DMS114 treated with DMSO at 0.1 percent for 48 hours (cell line): ENCODE measurements at regions not wholly inside any gene's neighbourhood (a gene's known extent, or its start where the extent isn't known, plus 50 kb on each side); places are given as distances from the start of the nearest gene placed in this dataset.

Experiments used
- DNase-seq: peaks from one replicate; lab custom pipeline; 2025; ENCODE audit not compliant: unreplicated experiment; lab: John Stamatoyannopoulos, UW

DNA sequence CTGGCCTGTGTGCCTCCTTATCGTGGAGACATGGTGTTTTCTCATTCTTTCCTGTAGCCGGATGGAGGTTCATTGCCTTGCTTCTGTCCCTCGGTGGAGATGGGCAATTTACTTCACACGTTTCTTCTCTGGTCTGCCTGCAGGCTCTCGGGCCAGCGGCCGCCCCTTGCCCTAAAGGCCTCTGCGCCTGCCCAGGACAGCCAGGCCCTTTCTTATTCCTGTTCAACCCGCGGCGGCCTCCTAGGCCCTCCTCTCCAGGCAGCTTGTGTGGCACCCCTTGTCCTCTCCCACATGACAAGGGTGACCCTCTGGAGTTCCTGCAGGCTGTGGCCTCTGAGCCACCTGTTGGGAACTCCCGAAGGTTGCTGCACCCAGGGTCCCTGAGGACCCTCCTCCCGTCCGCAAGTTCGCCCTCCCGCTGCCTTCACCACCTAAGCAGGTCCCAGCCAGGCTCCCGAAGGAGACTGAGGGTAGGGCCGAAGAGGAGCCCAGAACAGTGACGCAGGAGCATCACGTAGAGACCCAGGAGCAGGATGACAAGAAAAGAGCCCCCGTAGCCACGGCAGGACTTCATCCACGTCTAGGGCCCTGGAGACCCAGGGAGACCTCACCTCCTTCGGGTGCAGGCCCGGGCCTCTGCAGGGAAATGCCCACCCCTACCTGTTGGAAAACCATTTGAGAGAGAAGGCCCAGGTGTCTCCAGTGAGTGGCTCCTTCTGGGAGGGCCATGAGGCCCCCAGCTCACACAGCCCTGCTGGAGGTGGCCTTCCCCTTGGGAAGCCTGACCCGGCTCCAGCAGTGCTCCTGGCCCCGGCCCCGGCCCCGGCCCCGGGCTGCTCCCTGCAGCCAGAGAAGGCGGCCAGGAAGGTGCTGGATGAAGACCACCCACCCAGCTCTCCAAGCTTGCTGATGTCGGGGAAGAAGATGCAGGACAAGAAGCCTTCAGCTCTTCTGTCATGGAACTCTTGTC is 291.4 kb downstream of the TLE4 start:
- no peak for DNase-seq

DNA sequence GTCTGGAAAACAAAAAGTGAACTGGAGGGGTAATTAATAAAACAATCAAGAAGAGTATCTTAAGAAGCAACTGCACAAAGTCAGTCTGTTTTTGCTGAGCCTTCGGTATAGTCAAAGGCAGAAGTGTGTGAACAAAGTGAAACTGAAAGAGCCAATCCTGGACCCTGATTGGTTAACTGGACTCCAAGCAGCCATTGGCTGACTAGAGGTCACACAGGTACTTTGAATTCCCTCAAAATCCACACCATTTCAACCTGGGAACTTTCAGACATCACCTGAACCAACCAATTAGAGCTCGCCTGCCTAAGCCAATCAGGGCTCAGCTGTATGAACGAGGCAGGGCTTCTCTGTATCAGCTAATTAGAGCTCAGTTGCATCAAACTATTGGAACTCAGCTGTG is 286.7 kb downstream of the TLE4 start:
- no peak for DNase-seq

DNA sequence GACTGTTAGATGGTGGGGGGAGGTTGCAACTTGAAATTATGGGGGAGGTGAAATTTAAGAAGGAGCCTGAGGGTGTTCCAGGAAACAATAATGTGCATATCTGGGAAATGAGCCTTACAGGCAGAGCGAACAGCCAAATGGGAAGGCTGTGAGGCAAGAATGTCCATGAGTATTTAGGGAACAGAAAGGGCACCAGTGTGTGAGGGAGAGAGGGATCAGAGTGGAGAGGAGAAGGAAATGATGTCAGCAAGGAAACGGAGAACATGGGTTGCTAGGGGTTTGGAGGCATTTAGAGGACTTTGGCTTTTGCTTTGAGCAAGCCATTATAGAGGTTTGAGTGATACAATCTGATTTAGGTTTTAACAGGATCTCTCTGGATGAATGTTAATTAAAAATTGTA is 285.4 kb downstream of the TLE4 start:
- DNase-seq: no peak

DNA sequence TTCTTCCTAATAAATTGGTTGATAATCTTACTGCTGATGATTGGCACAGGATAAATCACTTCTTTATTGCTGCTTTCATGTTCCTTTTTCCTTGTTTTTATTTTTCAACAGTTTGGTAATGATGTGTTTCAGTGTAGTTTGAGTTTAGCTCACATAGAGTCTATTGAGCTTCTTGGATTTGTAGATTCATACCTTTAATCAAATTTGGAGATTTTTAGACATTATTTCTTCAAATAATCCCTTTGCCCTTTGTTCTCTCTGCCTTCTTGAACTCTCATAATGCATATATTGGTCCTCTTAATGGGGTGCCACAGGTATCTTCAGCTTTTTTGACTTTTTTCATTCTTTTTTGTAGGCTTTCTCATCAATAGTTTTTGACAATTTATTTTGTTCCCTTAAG is 275.3 kb downstream of the TLE4 start:
- no peak for DNase-seq

DNA sequence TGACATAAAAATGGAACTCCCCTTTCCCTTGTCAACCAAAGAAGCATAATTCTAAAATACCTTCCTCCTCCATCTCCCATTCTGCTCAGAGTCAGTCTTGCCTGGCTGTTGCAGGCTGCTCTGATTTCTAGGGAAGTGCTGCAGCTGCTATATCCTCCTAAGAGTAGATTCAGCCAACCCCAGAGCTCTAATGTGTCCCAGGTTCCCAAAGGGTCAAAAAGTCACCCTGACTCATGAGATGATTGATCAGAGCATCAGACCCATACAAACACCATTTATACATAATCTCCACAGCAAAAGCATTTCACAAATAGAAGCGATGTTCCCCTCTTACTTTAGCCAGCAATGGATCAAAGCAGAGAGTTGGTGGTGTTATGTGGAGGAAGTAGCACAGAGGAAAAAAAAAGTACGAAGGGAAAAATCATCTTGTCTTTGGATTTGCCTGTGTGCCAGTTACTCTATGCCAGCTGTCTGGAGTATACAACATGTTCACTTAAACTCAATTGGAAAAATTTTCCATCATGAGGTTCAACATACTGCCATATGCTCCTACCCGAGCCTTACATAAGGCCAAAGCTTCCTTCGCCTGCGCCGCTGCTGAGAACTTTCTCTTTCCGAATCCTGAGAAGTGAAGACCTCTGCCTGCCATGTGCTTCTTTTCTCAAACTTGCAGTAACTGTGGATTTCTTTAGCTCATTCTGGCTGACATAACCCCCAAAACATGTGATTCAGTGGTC is 258.0 kb downstream of the TLE4 start:
- DNase-seq: no peak

DNA sequence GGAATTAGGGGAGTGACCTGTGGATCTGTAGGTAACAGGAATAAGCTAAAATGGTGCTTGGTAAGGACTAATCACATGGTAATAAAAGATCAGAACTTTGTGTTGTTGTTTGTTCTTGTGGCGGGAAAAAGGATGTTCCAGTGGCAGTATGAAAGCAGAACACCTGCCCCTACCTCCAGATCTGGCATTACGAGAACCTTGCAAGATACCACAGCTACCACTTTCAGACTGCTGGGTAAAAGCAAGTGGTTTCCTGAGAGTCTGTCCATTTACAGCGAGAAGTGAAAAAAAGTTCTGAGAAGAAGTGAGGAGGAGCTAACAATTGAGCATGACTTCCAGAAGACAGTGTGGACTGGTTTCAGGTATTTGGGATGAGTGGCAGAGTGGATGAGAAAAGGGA is 252.5 kb downstream of the TLE4 start:
- no peak for DNase-seq

DNA sequence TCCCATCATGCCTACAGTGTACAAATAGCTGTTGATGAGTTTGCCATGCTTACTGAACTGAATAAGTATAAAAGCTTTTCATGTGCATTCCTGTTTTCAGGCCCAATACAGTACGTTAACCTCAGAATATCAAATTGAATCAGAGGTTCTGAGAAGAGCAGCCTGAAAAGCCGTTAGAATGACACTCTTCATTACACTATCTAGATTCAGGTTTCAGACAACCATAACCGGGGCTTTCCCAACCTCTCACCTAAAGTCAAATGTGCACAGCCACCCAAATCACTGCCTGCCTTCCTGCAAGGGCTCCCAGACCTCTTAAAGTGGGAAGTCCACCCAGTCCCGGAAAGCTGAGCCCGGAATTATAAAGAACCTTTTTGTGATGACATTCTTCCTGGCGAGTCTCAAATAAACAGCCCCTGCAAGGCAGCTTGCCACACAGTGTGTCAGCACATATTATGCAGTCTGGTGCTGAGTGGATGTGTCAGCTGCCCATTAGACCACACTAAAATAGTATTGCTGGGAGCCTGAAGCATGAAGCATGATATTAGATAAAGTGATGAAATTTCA is 245.8 kb downstream of the TLE4 start:
- no peak for DNase-seq

DNA sequence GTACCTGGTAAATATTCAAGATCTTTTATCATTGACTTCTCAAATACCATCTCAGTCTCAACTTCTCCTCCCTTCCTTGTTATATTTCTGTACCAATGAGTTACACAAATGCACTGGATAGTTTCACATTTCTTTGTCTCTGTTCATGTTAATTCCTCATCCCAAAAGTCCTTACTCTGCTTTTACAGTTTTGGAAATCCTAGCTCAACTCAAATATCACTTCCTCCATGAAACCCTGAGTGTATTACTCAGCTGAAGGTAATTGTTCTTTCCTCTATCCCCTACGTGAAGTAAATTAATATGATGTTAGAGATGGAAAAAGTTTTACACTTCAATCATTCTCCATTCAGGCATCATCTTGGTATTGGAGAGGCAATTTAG is 241.5 kb downstream of the TLE4 start:
- DNase-seq: no peak

DNA sequence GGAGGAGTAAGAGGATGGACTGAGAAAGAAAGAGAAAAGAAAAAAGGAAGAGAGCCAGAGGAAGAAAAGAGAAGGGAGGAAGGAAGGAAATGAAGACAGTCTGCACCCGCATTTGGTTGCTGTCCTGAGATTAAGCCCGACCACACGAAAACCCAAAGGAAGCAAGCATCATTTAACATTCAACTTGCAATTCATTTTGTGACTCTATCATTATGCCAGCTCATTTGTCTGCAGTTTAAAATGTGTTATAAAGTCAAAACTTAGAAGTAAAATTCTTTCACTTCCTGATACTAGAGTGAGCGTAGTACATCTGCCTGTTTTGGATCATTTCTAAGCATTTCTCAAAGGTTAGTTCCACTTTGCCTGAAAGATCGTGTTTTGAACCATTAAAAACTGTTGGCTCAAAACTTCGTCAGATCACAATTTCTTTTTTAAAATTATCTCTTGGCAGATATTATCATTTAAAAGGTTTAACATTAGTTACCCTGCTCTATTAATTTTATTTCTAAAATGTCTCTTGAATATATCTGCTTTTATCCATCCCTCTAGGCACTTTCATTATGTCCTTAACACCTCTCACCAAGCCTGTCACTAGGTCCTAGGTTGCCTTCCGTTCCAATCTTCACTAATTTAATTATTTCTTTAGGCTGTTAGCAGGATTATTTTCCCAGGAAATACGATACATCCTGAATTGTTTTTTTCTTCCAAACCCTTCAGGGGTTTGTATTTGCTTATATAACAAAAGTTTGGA is 240.9 kb downstream of the TLE4 start:
- no peak for DNase-seq

DNA sequence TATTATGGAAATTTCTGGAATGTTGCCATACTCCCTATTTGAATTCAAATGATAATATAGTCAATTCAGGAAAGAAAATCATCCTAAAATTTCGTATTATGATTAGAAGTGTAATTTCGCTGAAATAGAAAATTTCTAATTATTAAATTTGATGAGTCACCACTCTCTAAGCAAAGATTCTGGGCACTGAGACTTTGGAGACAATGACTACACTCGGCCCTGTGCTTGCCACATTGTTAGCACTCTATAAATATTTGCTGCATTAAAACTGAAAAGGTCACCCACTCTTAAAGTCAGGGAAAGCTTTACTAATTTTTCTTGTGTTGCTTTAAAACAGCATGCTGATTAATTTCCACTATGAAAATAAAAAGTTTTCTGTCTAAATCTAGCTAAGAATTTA is 240.3 kb downstream of the TLE4 start:
- no peak for DNase-seq

DNA sequence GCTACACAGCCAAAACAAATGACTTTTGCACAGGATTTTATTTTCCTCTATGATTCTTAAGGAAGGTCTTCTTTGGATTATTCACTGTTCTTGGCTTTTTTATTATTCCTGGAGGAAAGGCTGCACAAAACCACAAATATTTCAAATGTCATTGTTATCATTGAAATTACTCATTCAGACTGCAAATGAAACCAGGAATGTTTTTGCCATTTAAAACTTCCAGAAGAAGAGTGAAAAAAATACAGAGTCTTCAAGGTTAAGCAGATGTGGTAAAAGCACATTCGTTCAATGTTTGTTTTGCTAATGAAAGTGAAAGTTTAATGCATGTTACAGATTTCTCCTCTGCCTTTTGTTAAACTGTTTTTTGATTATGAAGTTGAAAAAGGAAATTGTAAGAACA is 238.2 kb downstream of the TLE4 start:
- no peak for DNase-seq

DNA sequence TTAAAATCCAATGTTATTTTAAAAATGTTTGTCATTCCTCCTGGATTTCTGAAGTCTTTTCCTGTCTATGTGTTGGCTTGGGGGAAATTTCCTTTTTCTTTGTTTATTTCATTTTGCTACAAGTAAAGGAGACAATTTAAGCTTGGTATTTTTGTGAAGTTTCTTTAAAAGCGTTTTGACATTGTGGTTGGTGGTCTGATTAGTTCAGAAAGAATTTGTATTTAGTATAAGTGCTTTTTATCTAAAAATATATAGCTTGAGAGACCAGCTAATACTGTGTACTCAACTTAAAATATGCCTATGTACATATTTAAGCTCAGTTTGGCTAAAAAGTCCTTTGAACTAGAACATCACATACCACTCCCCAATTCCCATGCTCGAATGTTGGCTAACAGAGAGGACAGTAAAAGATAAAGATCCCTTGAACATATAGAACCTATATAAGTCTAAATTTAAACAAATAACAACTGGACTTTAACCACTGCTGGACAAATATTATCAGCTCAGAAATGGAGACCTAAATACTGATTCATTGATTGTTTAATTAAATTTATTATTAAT is 237.6 kb downstream of the TLE4 start:
- DNase-seq: no peak

DNA sequence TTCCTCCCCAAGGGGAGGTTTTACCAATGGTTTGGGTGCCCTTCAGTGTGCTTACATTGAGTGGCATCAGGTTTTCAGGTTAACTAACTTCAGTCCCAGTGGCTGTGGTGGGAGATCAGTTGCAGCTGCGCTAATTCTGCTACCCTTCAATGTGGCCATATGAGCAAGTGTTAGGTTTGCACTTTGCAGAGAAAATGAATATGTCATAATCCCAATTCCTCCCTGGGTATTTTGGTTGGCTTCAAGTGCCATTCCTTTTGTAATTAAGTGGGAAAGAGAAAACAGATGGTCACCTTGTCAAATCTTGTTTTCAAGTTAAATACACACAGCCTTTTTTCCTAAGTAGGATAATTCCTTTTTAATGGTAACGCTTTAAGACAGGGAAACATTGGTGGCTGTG is 236.2 kb downstream of the TLE4 start:
- DNase-seq: no peak

DNA sequence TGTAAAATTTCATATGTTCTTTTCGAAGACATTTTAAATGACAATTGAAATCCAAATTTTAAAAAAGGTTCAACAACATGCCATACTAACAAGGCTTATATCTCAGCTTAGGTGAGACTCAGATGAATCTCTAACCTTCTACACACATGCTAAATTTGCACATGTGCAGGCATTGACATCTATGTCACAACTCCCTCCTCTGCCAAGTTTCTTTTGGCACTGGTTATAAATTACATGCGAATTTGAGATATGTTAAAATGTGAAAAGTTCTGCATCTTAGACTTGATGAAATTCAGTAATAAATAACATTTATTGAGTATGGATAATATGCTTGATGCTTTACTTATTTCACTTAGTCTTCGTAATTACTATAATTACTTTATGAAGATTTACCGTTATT is 234.3 kb downstream of the TLE4 start:
- DNase-seq: no peak

DNA sequence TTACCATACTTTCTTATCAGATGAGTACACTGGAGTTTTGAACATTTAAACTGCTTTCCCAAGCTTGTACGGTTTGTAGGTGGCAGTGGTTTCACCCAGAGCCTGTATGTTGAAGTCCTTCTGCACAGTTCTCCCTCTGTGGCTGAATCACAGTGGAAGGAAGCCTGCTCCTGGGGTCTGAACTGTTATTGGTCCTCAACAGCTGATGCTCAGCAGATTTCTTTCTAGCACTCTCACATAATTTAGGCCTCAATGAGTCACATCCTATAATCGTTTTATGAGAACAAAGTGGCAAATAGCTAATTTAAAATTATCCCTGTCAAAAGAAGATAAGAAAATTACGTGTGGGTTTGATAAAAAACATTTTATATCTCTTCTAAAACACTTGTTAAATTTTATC is 229.7 kb downstream of the TLE4 start:
- no peak for DNase-seq

DNA sequence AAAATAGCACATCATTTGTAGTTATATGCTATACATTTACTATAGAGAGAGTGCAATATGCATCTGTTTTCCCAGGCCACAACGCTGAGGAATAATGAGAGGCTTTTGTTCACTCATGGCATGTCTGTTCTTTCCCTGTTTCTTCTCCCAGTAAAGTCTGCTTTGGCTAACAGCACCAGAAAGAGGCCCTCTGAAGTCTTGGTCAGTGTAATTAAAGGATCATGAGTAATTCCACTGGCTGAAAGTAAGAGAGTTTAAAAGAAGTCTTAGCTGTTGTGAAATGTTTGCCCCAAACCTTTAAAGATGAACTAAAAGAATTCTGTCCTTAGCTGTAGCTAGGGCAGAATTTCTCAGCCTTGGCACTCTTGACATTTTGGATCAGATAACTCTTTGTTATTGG is 228.8 kb downstream of the TLE4 start:
- DNase-seq: no peak

DNA sequence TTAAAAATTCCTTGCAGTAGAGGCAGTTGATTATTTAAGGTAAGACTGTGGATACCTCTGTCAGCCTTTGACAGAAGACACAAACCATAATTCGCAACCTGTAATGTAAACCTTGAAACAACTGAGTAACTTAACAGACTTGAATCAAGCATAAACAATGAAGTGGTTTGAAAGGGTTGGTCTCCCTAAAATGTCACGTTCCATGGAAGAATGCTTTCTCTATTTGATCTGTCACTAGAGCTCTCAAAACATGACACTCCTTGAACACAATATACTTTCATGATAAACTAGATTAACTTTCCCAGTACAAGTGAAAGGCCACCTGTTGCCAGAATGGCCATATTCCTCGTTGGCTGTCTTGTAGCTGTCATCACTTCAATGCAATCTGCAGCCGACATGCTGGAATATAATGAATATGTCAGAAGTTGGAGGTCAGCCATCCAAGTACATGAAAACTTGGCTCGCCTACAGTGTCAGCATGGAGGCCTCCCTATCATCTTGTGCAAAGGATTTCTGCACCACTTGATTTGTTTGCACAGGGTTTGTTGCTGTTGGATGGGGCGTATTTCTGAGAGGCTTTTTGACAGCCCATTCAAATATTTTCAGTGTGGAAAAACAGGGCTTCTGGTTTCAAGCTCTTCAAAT is 228.0 kb downstream of the TLE4 start:
- DNase-seq: no peak

DNA sequence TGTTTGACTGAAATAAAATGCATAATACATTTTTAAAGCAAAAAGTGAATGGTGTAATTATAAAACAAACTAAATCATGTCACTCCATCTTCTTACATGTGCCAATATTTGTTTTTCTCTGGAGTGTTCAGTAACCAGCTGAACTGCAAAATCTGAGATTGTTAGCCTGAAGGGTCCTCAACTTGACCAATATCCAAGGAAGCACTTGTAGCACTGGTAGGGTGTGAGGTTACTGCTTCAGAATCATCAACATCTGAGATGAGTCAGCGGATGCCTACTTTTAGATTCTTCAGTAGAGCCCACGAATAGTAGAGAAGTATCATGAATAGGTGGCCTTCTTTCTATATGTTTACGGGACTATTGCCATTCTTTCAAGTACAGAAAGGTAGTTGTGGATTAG is 226.7 kb downstream of the TLE4 start:
- no peak for DNase-seq

DNA sequence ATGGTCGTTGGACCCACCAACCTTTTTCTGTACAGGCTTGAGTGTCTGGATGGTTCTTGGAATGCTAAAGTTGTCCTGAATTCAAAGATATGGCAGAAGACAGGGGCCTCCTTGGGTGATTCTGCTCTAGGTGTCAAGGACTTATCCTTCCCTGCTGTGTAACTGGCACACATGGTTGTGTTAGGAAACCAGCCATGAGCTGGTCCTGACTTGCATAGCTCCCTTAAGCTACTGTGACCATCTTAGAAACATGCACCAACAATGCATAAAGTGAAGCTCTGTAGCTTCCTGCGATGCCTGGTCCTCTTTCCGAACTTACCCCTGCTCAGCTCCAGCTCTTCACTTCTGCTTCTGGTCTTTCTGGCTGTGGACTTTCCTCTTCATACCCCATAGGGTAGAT is 224.6 kb downstream of the TLE4 start:
- DNase-seq: no peak

DNA sequence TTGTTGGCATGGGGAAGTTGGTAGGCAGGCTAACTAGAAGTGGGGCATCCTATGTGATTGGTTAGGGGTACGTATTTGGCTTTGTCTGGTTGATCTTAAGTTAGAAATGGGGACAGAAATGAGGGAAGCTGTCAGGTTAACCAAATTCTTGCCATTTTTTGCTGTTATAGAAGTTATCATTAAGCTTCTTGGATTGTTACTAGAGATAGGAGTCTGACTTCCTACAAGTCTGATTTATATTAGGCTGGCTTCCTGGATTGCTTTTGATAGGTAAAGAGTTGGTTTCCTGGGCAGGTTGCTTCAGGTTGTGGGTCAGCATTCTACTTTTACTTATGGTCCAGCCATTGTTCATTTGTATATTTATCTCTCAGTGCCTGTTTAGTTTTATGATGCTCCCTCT is 216.9 kb downstream of the TLE4 start:
- DNase-seq: no peak

DNA sequence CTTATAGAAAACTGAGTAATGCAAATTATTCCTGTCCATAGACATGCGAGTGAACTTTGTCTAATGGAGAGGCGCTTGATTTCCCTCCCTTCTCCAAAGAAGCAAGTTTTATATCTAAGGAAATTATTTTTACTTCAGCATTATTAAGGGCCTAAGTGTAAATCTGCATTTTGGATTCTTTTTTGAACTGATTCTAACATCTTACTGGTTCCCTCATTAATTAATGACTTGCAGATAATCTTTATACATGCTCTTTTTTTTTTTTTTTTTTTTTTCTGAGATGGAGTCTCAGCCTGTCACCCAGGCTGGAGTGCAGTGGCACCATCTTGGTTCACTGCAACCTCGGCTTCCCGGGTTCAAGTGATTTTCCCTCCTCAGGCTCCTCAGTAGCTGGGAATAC is 209.5 kb downstream of the TLE4 start:
- no peak for DNase-seq
